ENCODE measurements at regions not wholly inside any gene's neighbourhood (a gene's known extent, or its start where the extent isn't known, plus 50 kb on each side); places are given as distances from the start of the nearest gene placed in this dataset.
A peak's percentile ranks its signal among the peaks of the same experiment; 100 is the strongest.
"Not testable (repeated sequence)": the region's sequence is repeated elsewhere in the genome, so short reads cannot be mapped to it uniquely, and the experiment has no call there.

GRCh38 chr16:29172098-29172724, 187.4 kb downstream of the LAT start:
- DNase-seq (ENCODE audit: low read depth); H3K27me3 ChIP-seq (ENCODE audit: control insufficient read depth, insufficient read depth, low read length); H3K4me3 ChIP-seq (ENCODE audit: low read depth, low read length); H3K36me3 ChIP-seq (ENCODE audit: control insufficient read depth, insufficient read depth, low read length): not testable (repeated sequence)

- H3K4me3 ChIP-seq (ENCODE audit: low read depth, low read length); H3K27me3 ChIP-seq (ENCODE audit: control insufficient read depth, insufficient read depth, low read length); DNase-seq (ENCODE audit: low read depth); H3K36me3 ChIP-seq (ENCODE audit: control insufficient read depth, insufficient read depth, low read length): not testable (repeated sequence)
These were observed 186.4 kb downstream of the LAT start for GRCh38 chr16:29171296-29171695.

GRCh38 chr16:29170393-29171119, 185.7 kb downstream of the LAT start:
- not testable (repeated sequence) for H3K27me3 ChIP-seq (ENCODE audit: control insufficient read depth, insufficient read depth, low read length); H3K36me3 ChIP-seq (ENCODE audit: control insufficient read depth, insufficient read depth, low read length); H3K4me3 ChIP-seq (ENCODE audit: low read depth, low read length); DNase-seq (ENCODE audit: low read depth)

- H3K36me3 ChIP-seq (ENCODE audit: control insufficient read depth, insufficient read depth, low read length); DNase-seq (ENCODE audit: low read depth); H3K27me3 ChIP-seq (ENCODE audit: control insufficient read depth, insufficient read depth, low read length); H3K4me3 ChIP-seq (ENCODE audit: low read depth, low read length): not testable (repeated sequence)
These were observed 184.6 kb downstream of the LAT start for GRCh38 chr16:29169295-29169994.

- not testable (repeated sequence) for DNase-seq (ENCODE audit: low read depth); H3K36me3 ChIP-seq (ENCODE audit: control insufficient read depth, insufficient read depth, low read length); H3K27me3 ChIP-seq (ENCODE audit: control insufficient read depth, insufficient read depth, low read length); H3K4me3 ChIP-seq (ENCODE audit: low read depth, low read length)
These were observed 183.8 kb downstream of the LAT start for GRCh38 chr16:29168515-29169259.

- not testable (repeated sequence) for H3K27me3 ChIP-seq (ENCODE audit: control insufficient read depth, insufficient read depth, low read length); H3K36me3 ChIP-seq (ENCODE audit: control insufficient read depth, insufficient read depth, low read length); DNase-seq (ENCODE audit: low read depth); H3K4me3 ChIP-seq (ENCODE audit: low read depth, low read length)
These were observed 179.7 kb downstream of the LAT start for GRCh38 chr16:29164442-29165089.

GRCh38 chr16:29160171-29160570, 175.3 kb downstream of the LAT start:
- not testable (repeated sequence) for H3K4me3 ChIP-seq (ENCODE audit: low read depth, low read length); H3K36me3 ChIP-seq (ENCODE audit: control insufficient read depth, insufficient read depth, low read length); DNase-seq (ENCODE audit: low read depth); H3K27me3 ChIP-seq (ENCODE audit: control insufficient read depth, insufficient read depth, low read length)

- DNase-seq (ENCODE audit: low read depth); H3K36me3 ChIP-seq (ENCODE audit: control insufficient read depth, insufficient read depth, low read length); H3K4me3 ChIP-seq (ENCODE audit: low read depth, low read length); H3K27me3 ChIP-seq (ENCODE audit: control insufficient read depth, insufficient read depth, low read length): not testable (repeated sequence)
These were observed 174.8 kb downstream of the LAT start for GRCh38 chr16:29159603-29160002.

- no peak for TF ChIP-seq CTCF (IDR thresholded peaks at IDR 0.05; ENCODE audit: insufficient read depth, low read length, poor library complexity, severe bottlenecking)
- no peak for DNase-seq (ENCODE audit: low read depth)
- Histone ChIP-seq H3K4me3 (ENCODE audit: low read depth, low read length) (no peak overlapping the region), H3K36me3 (ENCODE audit: control insufficient read depth, insufficient read depth, low read length) (no peaks in the 10 kb centered on the region), H3K27me3 (ENCODE audit: control insufficient read depth, insufficient read depth, low read length) (no peaks in the 10 kb centered on the region)
These were observed 173.9 kb downstream of the LAT start for GRCh38 chr16:29158785-29159184.

GRCh38 chr16:29158031-29158784, 173.4 kb downstream of the LAT start:
- not testable (repeated sequence) for H3K36me3 ChIP-seq (ENCODE audit: control insufficient read depth, insufficient read depth, low read length); DNase-seq (ENCODE audit: low read depth)

GRCh38 chr16:29157051-29157923, 172.4 kb downstream of the LAT start:
- H3K36me3 ChIP-seq (ENCODE audit: control insufficient read depth, insufficient read depth, low read length); H3K4me3 ChIP-seq (ENCODE audit: low read depth, low read length); H3K27me3 ChIP-seq (ENCODE audit: control insufficient read depth, insufficient read depth, low read length): not testable (repeated sequence)
- peak; percentile 87 for DNase-seq (ENCODE audit: low read depth)

More at GRCh38 chr16:29158031-29158784, 173.4 kb downstream of the LAT start:
- not testable (repeated sequence) for H3K4me3 ChIP-seq (ENCODE audit: low read depth, low read length); H3K27me3 ChIP-seq (ENCODE audit: control insufficient read depth, insufficient read depth, low read length)
